ENCODE measurements at regions not wholly inside any gene's neighbourhood (a gene's known extent, or its start where the extent isn't known, plus 50 kb on each side); places are given as distances from the start of the nearest gene placed in this dataset.

DNA sequence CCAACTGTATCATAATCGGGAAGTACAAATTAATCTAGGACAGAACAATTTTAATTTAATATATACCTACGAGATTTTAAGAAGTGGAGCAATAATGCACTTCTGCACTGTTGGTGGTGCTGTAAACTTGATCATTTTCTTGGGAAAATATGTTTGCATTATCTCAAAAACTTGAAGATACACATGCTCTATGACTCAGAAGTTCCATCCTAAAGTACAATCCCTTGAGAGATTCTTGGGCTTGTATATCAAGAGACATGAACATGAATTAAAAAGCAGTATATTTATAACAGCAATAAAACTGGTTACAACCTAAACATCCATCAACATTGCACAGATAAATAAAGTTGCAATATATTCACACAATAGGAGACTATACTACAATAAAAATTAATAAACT is 168.8 kb downstream of the CLCN4 start:
- TF ChIP-seq, protein P1, sequence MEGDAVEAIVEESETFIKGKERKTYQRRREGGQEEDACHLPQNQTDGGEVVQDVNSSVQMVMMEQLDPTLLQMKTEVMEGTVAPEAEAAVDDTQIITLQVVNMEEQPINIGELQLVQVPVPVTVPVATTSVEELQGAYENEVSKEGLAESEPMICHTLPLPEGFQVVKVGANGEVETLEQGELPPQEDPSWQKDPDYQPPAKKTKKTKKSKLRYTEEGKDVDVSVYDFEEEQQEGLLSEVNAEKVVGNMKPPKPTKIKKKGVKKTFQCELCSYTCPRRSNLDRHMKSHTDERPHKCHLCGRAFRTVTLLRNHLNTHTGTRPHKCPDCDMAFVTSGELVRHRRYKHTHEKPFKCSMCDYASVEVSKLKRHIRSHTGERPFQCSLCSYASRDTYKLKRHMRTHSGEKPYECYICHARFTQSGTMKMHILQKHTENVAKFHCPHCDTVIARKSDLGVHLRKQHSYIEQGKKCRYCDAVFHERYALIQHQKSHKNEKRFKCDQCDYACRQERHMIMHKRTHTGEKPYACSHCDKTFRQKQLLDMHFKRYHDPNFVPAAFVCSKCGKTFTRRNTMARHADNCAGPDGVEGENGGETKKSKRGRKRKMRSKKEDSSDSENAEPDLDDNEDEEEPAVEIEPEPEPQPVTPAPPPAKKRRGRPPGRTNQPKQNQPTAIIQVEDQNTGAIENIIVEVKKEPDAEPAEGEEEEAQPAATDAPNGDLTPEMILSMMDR (IDR thresholded peaks at IDR 0.05 in 4 of 5, conservative IDR thresholded peaks at IDR 0.05 in 1 of 5): no peak
- TF ChIP-seq POLR2A (IDR thresholded peaks at IDR 0.05): no peak

All from gastrocnemius medialis (tissue), 4 donors.